ENCODE measurements at regions not wholly inside any gene's neighbourhood (a gene's known extent, or its start where the extent isn't known, plus 50 kb on each side); places are given as distances from the start of the nearest gene placed in this dataset.
"Not testable (repeated sequence)": the region's sequence is repeated elsewhere in the genome, so short reads cannot be mapped to it uniquely, and the experiment has no call there.

DNA sequence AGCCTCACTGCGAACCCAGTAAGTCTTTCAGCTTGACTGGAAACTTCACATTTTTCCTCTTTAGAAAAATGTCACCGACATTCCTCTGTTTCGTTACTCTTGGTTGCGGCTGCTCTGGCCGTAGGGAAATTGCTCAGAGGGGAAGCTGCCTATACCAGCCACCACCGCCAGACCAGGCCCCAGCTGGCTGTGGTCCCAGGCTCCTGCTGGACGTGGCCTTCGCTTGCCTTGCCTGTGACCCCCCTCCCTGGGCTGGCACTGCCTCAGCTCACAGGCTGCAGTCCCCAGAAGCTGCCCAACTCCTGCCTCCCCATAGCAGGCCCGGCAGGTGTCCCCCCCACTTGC, 197.8 kb downstream of the MN1 start:
- Histone ChIP-seq H4K20me1 (ENCODE audit: insufficient read depth, low read length) (no peaks in the 10 kb centered on the region), H3K4me1 (ENCODE audit: insufficient read depth, low read length, severe bottlenecking) (no peaks in the 10 kb centered on the region), H3K4me3 (ENCODE audit: low read depth, low read length, poor library complexity, severe bottlenecking) (no peak overlapping the region), H3K9me2 (ENCODE audit: low read depth, low read length) (no peaks in the 10 kb centered on the region), H3K9ac (ENCODE audit: low read length) (no peak overlapping the region), H3F3A (ENCODE audit: insufficient read depth, low read length) (no peaks in the 10 kb centered on the region), H3K9me3 (ENCODE audit: low read length) (no peaks in the 10 kb centered on the region), H3K27me3 (ENCODE audit: insufficient read depth, low read length) (no peaks in the 10 kb centered on the region), H3K79me2 (ENCODE audit: insufficient read depth, low read length) (no peaks in the 10 kb centered on the region), H3K4me2 (ENCODE audit: low read length) (no peak overlapping the region), H2AFZ (ENCODE audit: low read length) (no peak overlapping the region), H3K27ac (ENCODE audit: low read depth, low read length, poor library complexity, severe bottlenecking) (no peak overlapping the region), H3K36me3 (ENCODE audit: insufficient read depth, low read length) (no peaks in the 10 kb centered on the region)
- TF ChIP-seq, protein P1, sequence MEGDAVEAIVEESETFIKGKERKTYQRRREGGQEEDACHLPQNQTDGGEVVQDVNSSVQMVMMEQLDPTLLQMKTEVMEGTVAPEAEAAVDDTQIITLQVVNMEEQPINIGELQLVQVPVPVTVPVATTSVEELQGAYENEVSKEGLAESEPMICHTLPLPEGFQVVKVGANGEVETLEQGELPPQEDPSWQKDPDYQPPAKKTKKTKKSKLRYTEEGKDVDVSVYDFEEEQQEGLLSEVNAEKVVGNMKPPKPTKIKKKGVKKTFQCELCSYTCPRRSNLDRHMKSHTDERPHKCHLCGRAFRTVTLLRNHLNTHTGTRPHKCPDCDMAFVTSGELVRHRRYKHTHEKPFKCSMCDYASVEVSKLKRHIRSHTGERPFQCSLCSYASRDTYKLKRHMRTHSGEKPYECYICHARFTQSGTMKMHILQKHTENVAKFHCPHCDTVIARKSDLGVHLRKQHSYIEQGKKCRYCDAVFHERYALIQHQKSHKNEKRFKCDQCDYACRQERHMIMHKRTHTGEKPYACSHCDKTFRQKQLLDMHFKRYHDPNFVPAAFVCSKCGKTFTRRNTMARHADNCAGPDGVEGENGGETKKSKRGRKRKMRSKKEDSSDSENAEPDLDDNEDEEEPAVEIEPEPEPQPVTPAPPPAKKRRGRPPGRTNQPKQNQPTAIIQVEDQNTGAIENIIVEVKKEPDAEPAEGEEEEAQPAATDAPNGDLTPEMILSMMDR (IDR thresholded peaks at IDR 0.05; ENCODE audit: low read length), result no peak
- no peak for TF ChIP-seq EZH2 (IDR thresholded peaks at IDR 0.05; ENCODE audit: borderline replicate concordance, low read length)

DNA sequence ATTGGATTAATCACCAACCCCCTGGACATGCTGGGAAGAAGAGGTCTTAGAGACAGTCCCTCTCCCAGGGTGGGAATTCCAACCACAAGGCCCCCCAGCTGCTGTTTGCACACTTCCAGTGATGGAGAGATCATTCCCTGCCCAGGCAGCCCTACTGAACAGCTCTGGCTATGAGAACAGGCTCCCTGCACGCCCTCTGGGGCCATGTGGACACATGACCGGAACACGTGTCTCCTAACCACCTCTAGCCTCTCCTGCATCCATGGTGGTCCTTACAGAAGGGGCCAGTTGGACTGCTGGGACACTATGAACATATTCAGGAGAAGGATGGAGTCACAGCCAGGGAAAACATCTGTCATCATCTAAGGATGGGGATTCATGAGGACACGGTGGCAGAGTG, 196.2 kb downstream of the MN1 start:
- no peak overlapping the region for H3K27ac ChIP-seq (ENCODE audit: low read depth, low read length, poor library complexity, severe bottlenecking)
- H3K36me3 ChIP-seq (ENCODE audit: insufficient read depth, low read length), result no peaks in the 10 kb centered on the region
- no peaks in the 10 kb centered on the region for H3K9me3 ChIP-seq (ENCODE audit: low read length)
- H3K4me1 ChIP-seq (ENCODE audit: insufficient read depth, low read length, severe bottlenecking), result no peaks in the 10 kb centered on the region
- H3K79me2 ChIP-seq (ENCODE audit: insufficient read depth, low read length), result no peaks in the 10 kb centered on the region
- H3F3A ChIP-seq (ENCODE audit: insufficient read depth, low read length), result no peaks in the 10 kb centered on the region
- H3K4me2 ChIP-seq (ENCODE audit: low read length), result no peak overlapping the region
- H3K27me3 ChIP-seq (ENCODE audit: insufficient read depth, low read length), result no peaks in the 10 kb centered on the region
- no peaks in the 10 kb centered on the region for H4K20me1 ChIP-seq (ENCODE audit: insufficient read depth, low read length)
- H2AFZ ChIP-seq (ENCODE audit: low read length), result no peak overlapping the region
- H3K9ac ChIP-seq (ENCODE audit: low read length), result no peak overlapping the region
- TF ChIP-seq EZH2 (IDR thresholded peaks at IDR 0.05; ENCODE audit: borderline replicate concordance, low read length), result no peak
- TF ChIP-seq, protein P1 (IDR thresholded peaks at IDR 0.05; ENCODE audit: low read length), result no peak
- H3K9me2 ChIP-seq (ENCODE audit: low read depth, low read length), result no peaks in the 10 kb centered on the region
- H3K4me3 ChIP-seq (ENCODE audit: low read depth, low read length, poor library complexity, severe bottlenecking), result no peak overlapping the region

DNA sequence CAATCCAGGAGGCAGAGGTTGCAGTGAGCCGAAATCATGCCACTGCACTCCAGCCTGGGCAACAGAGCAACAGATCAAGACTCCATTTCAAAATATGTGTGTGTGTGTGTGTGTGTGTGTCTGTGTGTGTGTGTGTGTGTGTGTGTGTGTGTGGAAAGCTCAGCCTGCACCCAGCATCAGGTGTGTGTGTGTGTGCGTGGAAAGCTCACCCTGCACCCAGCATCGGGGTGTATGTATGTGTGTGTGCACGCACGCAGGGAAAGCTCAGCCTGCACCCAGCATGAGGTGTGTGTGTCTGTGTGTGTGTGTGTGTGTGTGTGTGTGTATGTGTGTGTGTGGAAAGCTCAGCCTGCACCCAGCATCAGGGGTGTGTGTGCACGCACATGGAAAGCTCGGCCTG, 193.8 kb downstream of the MN1 start:
- not testable (repeated sequence) for H3K4me2 ChIP-seq (ENCODE audit: low read length); H3K9me3 ChIP-seq (ENCODE audit: low read length); H3K79me2 ChIP-seq (ENCODE audit: insufficient read depth, low read length); H3F3A ChIP-seq (ENCODE audit: insufficient read depth, low read length); H3K27ac ChIP-seq (ENCODE audit: low read depth, low read length, poor library complexity, severe bottlenecking); H3K4me1 ChIP-seq (ENCODE audit: insufficient read depth, low read length, severe bottlenecking); H3K9ac ChIP-seq (ENCODE audit: low read length); H2AFZ ChIP-seq (ENCODE audit: low read length); H3K9me2 ChIP-seq (ENCODE audit: low read depth, low read length); H3K27me3 ChIP-seq (ENCODE audit: insufficient read depth, low read length); H3K36me3 ChIP-seq (ENCODE audit: insufficient read depth, low read length); H4K20me1 ChIP-seq (ENCODE audit: insufficient read depth, low read length); H3K4me3 ChIP-seq (ENCODE audit: low read depth, low read length, poor library complexity, severe bottlenecking)

DNA sequence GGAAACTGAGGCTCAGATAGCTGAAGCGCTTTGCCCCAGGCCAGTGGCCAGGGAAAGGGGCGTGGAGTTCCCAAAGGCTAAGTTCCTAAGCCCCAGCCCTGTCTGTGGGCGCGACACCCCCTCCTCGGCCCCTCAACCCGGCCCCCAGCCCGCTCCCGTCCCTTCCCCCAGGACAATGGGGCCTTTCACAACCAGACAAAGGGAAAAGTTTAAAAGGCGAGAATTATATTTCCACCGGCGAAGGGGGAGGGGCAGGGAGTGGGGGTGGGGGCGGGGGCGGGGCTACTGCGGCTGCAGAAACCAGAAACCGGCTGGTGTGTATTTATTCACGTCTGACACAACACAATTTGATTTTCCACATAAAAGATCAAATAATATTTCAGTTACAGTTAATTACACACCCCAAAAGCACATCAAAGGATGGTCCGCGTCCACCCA, 192.1 kb downstream of the MN1 start:
- no peaks in the 10 kb centered on the region for H3K4me1 ChIP-seq (ENCODE audit: insufficient read depth, low read length, severe bottlenecking)
- H3K79me2 ChIP-seq (ENCODE audit: insufficient read depth, low read length), result no peaks in the 10 kb centered on the region
- no peak overlapping the region for H3K4me2 ChIP-seq (ENCODE audit: low read length)
- H4K20me1 ChIP-seq (ENCODE audit: insufficient read depth, low read length), result no peaks in the 10 kb centered on the region
- no peak overlapping the region for H3K4me3 ChIP-seq (ENCODE audit: low read depth, low read length, poor library complexity, severe bottlenecking)
- H3K27ac ChIP-seq (ENCODE audit: low read depth, low read length, poor library complexity, severe bottlenecking), result no peak overlapping the region
- no peaks in the 10 kb centered on the region for H3K36me3 ChIP-seq (ENCODE audit: insufficient read depth, low read length)
- no peak for TF ChIP-seq EZH2 (IDR thresholded peaks at IDR 0.05; ENCODE audit: borderline replicate concordance, low read length)
- TF ChIP-seq, protein P1 (IDR thresholded peaks at IDR 0.05; ENCODE audit: low read length), result no peak
- H3F3A ChIP-seq (ENCODE audit: insufficient read depth, low read length), result no peaks in the 10 kb centered on the region
- H3K9ac ChIP-seq (ENCODE audit: low read length), result no peak overlapping the region
- no peaks in the 10 kb centered on the region for H3K9me3 ChIP-seq (ENCODE audit: low read length)
- no peak overlapping the region for H2AFZ ChIP-seq (ENCODE audit: low read length)
- no peaks in the 10 kb centered on the region for H3K27me3 ChIP-seq (ENCODE audit: insufficient read depth, low read length)
- no peaks in the 10 kb centered on the region for H3K9me2 ChIP-seq (ENCODE audit: low read depth, low read length)

DNA sequence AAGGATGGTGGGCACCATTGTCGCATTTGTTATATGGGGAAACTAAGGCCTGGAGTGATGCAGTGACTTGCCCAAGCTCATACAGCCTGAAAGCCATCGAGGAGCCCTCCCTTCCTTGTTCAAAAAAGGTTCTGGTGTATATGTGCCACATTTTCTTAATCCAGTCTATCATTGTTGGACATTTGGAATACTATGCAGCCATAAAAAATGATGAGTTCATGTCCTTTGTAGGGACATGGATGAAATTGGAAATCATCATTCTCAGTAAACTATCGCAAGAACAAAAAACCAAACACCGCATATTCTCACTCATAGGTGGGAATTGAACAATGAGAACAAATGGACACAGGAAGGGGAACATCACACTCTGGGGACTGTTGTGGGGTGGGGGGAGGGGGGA, 191.4 kb downstream of the MN1 start:
- not testable (repeated sequence) for H3K4me3 ChIP-seq (ENCODE audit: low read depth, low read length, poor library complexity, severe bottlenecking); H3K4me2 ChIP-seq (ENCODE audit: low read length); H2AFZ ChIP-seq (ENCODE audit: low read length); H4K20me1 ChIP-seq (ENCODE audit: insufficient read depth, low read length); H3K9ac ChIP-seq (ENCODE audit: low read length); H3F3A ChIP-seq (ENCODE audit: insufficient read depth, low read length); H3K9me2 ChIP-seq (ENCODE audit: low read depth, low read length); H3K79me2 ChIP-seq (ENCODE audit: insufficient read depth, low read length); H3K27ac ChIP-seq (ENCODE audit: low read depth, low read length, poor library complexity, severe bottlenecking); H3K4me1 ChIP-seq (ENCODE audit: insufficient read depth, low read length, severe bottlenecking); H3K9me3 ChIP-seq (ENCODE audit: low read length); H3K27me3 ChIP-seq (ENCODE audit: insufficient read depth, low read length); H3K36me3 ChIP-seq (ENCODE audit: insufficient read depth, low read length)

Data from OCI-LY1 (cell line).